PC-3 (cell line): ENCODE measurements at regions not wholly inside any gene's neighbourhood (a gene's known extent, or its start where the extent isn't known, plus 50 kb on each side); places are given as distances from the start of the nearest gene placed in this dataset.

Experiments
- ATAC-seq: fragments of 200-7000 bp; cut with Tn5 transposase; 2 replicates; pipeline ENCODE4 v1.9.1; 2020; ENCODE audit warnings: mild to moderate bottlenecking, moderate library complexity
- BruUV-seq: library from RNA; stranded (reverse); fragments of 400-500 nt; replicated peaks from 2 replicates; lab custom pipeline; 2021; lab: Mats Ljungman, UMichigan
- CTCF ChIA-PET: fragments of 300-600 bp; sonication (Branson Sonifier 250); formaldehyde crosslinking; loops from one replicate; lab custom pipeline; 2022; ENCODE audit warnings: antibody characterized with exemption; lab: Charles Lee
- POLR2A ChIA-PET: fragments of 300-600 bp; sonication (Branson Sonifier 250); formaldehyde crosslinking; loops from one replicate; lab custom pipeline; 2022; ENCODE audit warnings: antibody characterized with exemption; ENCODE audit not compliant: unreplicated experiment; lab: Charles Lee
- DNase-seq: peaks from one replicate; pipeline ENCODE4 v3.0.0-alpha.2; 2015
- H2AFZ ChIP-seq: fragments of 300-600 bp; sonication (generic); 2 replicates; pipeline ENCODE4 v1.6.0; 2016; ENCODE audit warnings: antibody characterized with exemption, low read length
- H3F3A ChIP-seq: fragments of 300-600 bp; sonication (generic); one replicate; pipeline ENCODE4 v1.6.0; 2017; ENCODE audit warnings: antibody characterized with exemption, low read length, control low read depth, mild to moderate bottlenecking; ENCODE audit not compliant: unreplicated experiment
- H3K27ac ChIP-seq: fragments of 300-600 bp; sonication (generic); 2 replicates; pipeline ENCODE4 v1.5.1; 2016; ENCODE audit warnings: mild to moderate bottlenecking, low read length
- H3K27me3 ChIP-seq: fragments of 300-600 bp; sonication (generic); 2 replicates; pipeline ENCODE4 v1.6.1; 2016; ENCODE audit warnings: low read length, mixed read lengths
- H3K36me3 ChIP-seq: fragments of 300-600 bp; sonication (generic); 2 replicates; pipeline ENCODE4 v1.6.1; 2016; ENCODE audit warnings: low read depth, mixed run types, low read length, mixed read lengths
- H3K4me1 ChIP-seq: fragments of 300-600 bp; sonication (generic); 2 replicates; pipeline ENCODE4 v1.5.1; 2016; ENCODE audit warnings: low read length; ENCODE audit not compliant: insufficient read depth
- H3K4me2 ChIP-seq: fragments of 300-600 bp; sonication (generic); 2 replicates; pipeline ENCODE4 v1.6.0; 2016; ENCODE audit warnings: low read length
- H3K4me3 ChIP-seq: fragments of 300-600 bp; sonication (generic); 2 replicates; pipeline ENCODE4 v1.5.1; 2016; ENCODE audit warnings: mild to moderate bottlenecking, low read length, mixed read lengths
- H3K79me2 ChIP-seq: fragments of 300-600 bp; sonication (generic); 2 replicates; pipeline ENCODE4 v1.6.1; 2017; ENCODE audit warnings: low read length, mixed read lengths
- H3K9ac ChIP-seq: fragments of 300-600 bp; sonication (generic); 2 replicates; pipeline ENCODE4 v1.6.0; 2016; ENCODE audit warnings: mild to moderate bottlenecking, low read length
- H3K9me2 ChIP-seq: fragments of 300-600 bp; sonication (generic); replicated peaks from 2 replicates; pipeline ENCODE4 v1.6.1; 2016; ENCODE audit warnings: mixed run types, low read length, mixed read lengths
- H3K9me3 ChIP-seq: fragments of 300-600 bp; sonication (generic); 2 replicates; pipeline ENCODE4 v1.6.1; 2016; ENCODE audit warnings: low read length, mixed read lengths
- H4K20me1 ChIP-seq: fragments of 300-600 bp; sonication (generic); 2 replicates; pipeline ENCODE4 v1.6.1; 2016; ENCODE audit warnings: low read length, mixed read lengths
- EZH2 ChIP-seq: fragments of 300-600 bp; sonication (generic); IDR thresholded peaks from one replicate; pipeline ENCODE4 v1.6.1; 2017; ENCODE audit warnings: antibody characterized with exemption, mild to moderate bottlenecking, low read length; ENCODE audit not compliant: unreplicated experiment
- EZH2phosphoT487 ChIP-seq: fragments of 300-600 bp; sonication (generic); IDR thresholded peaks from 2 replicates; pipeline ENCODE4 v1.6.1; 2018; ENCODE audit warnings: mild to moderate bottlenecking, antibody characterized with exemption, low read length, borderline replicate concordance
- intact Hi-C: fragments of 100-400 bp; cut with micrococcal nuclease; formaldehyde crosslinking; loops from 2 replicates; pipeline ENCODE4 v1.9.0; 2023
- TF ChIP-seq, protein P1 (sequence below): fragments of 300-600 bp; sonication (generic); conservative IDR thresholded peaks from 2 replicates; pipeline ENCODE4 v1.5.1; 2017; ENCODE audit warnings: antibody characterized with exemption, low read depth, mild to moderate bottlenecking, low read length

DNA sequence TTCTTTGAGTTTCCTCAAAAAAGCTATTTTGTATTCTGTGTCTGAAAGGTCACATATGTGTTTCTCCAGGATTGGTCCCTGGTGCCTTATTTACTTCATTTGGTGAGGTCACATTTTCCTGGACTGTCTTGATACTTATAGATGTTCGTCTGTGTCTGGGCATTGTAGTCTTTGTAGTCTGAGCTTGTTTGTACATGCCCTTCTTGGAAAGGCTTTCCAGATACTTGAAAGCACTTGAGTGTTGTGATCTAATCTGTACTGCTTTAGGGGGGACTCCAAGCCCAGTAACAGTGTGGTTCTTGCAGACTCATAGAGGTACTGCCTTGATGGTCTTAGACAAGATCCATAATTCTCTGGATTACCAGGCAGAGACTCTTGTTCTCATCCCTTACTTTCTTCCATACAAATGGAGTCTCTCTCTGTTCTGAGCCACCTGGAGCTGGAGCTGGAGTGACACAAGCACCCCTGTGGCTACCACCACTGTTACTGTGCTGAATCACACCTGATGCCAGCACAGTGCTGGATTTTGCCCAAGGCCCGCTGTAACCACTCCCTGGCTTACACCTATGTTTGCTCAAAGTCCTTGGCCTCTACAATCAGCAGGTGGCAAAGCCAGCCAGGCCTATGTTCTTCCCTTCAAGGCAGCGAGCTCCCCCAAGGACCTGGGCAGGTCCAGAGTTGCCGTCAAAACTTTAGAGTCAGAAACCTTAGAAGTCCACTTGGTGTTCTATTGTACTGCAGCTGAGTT, 72.3 kb upstream of the EFHC2 start:
- Histone ChIP-seq H3F3A (no peaks in the 10 kb centered on the region), H3K79me2 (no peaks in the 10 kb centered on the region), H3K36me3 (no peaks in the 10 kb centered on the region), H3K27ac (no peak overlapping the region), H3K9me3 (no peaks in the 10 kb centered on the region), H2AFZ (no peak overlapping the region), H3K9me2 (no peaks in the 10 kb centered on the region), H3K4me3 (no peak overlapping the region), H3K4me1 (peaks cover 16% of the 10 kb centered on the region), H3K27me3 (no peaks in the 10 kb centered on the region), H4K20me1 (no peaks in the 10 kb centered on the region), H3K4me2 (no peak overlapping the region), H3K9ac (no peak overlapping the region)
- intact Hi-C loops, result no loop called here
- no peak for TF ChIP-seq EZH2phosphoT487
- ChIA-PET CTCF (no interaction called here), POLR2A (no interaction called here)
- DNase-seq, result peak; percentile 76
- BruUV-seq, result no TSS peak
- ATAC-seq, result peak; percentile 63

GRCh38 chrX:44401151-44401550, 57.7 kb upstream of the EFHC2 start:
- TF ChIP-seq EZH2, result no peak
- TF ChIP-seq, protein P1, sequence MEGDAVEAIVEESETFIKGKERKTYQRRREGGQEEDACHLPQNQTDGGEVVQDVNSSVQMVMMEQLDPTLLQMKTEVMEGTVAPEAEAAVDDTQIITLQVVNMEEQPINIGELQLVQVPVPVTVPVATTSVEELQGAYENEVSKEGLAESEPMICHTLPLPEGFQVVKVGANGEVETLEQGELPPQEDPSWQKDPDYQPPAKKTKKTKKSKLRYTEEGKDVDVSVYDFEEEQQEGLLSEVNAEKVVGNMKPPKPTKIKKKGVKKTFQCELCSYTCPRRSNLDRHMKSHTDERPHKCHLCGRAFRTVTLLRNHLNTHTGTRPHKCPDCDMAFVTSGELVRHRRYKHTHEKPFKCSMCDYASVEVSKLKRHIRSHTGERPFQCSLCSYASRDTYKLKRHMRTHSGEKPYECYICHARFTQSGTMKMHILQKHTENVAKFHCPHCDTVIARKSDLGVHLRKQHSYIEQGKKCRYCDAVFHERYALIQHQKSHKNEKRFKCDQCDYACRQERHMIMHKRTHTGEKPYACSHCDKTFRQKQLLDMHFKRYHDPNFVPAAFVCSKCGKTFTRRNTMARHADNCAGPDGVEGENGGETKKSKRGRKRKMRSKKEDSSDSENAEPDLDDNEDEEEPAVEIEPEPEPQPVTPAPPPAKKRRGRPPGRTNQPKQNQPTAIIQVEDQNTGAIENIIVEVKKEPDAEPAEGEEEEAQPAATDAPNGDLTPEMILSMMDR, result no peak
- TF ChIP-seq EZH2phosphoT487, result no peak
- Histone ChIP-seq H3K27ac (peak overlapping the region; percentile 49), H3K4me3 (no peak overlapping the region), H3F3A (no peaks in the 10 kb centered on the region), H3K36me3 (no peaks in the 10 kb centered on the region), H3K9ac (no peak overlapping the region), H3K9me2 (no peaks in the 10 kb centered on the region), H3K9me3 (no peaks in the 10 kb centered on the region), H3K4me1 (peaks cover 22% of the 10 kb centered on the region), H3K79me2 (no peaks in the 10 kb centered on the region), H4K20me1 (no peaks in the 10 kb centered on the region), H2AFZ (no peak overlapping the region), H3K4me2 (0 out of 2 replicates have a peak overlapping the region, but pooled peaks have one; percentile 27), H3K27me3 (no peaks in the 10 kb centered on the region)
- CTCF ChIA-PET, result no interaction called here
- intact Hi-C loops, result no loop called here
- BruUV-seq, result no TSS peak
- ATAC-seq (0 out of 2 replicates have a peak, but pooled peaks have one; percentile 21), DNase-seq (no peak)
- POLR2A ChIA-PET, result no interaction called here

- H3K4me2 ChIP-seq, result peak overlapping the region; percentile 59
- ATAC-seq, result peak; percentile 100
- no TSS peak for BruUV-seq
These were observed 57.1 kb upstream of the EFHC2 start for GRCh38 chrX:44400588-44400987.

More at GRCh38 chrX:44400588-44400987, 57.1 kb upstream of the EFHC2 start:
- Histone ChIP-seq H4K20me1 (no peaks in the 10 kb centered on the region), H3K9ac (no peak overlapping the region), H3K27me3 (no peaks in the 10 kb centered on the region), H3K9me2 (no peaks in the 10 kb centered on the region), H3K27ac (peak overlapping the region; percentile 57), H3K9me3 (no peaks in the 10 kb centered on the region), H2AFZ (no peak overlapping the region), H3K36me3 (no peaks in the 10 kb centered on the region), H3K79me2 (no peaks in the 10 kb centered on the region), H3K4me1 (peaks cover 22% of the 10 kb centered on the region), H3K4me3 (no peak overlapping the region), H3F3A (no peaks in the 10 kb centered on the region)
- ChIA-PET POLR2A (no interaction called here), CTCF (no interaction called here)
- TF ChIP-seq, protein P1, result no peak
- TF ChIP-seq EZH2phosphoT487 (no peak), EZH2 (no peak)
- peak; percentile 95 for DNase-seq
- intact Hi-C loops, result loop anchor here (1.0 kb wide), 1 partner anchor 29 kb away; no protein-coding TSS in a partner anchor
